HL-60 (cell line): ENCODE measurements at regions not wholly inside any gene's neighbourhood (a gene's known extent, or its start where the extent isn't known, plus 50 kb on each side); places are given as distances from the start of the nearest gene placed in this dataset.
A peak's percentile ranks its signal among the peaks of the same experiment; 100 is the strongest.

Experiments used
- DNase-seq, 2 experiments: peaks; one replicate each; pipeline ENCODE4 v3.0.0-alpha.2; 2010 to 2020; ENCODE audit warnings: low read depth in 1 of 2, low spot score in 1 of 2
- H3K27ac ChIP-seq: fragments of 250-450 bp; sonication (Bioruptor Pico); replicated peaks from 2 replicates; pipeline ENCODE4 v1.5.1; 2020; ENCODE audit warnings: mild to moderate bottlenecking, moderate library complexity
- H3K27me3 ChIP-seq: fragments of 250-450 bp; sonication (Bioruptor Pico); 2 replicates; pipeline ENCODE4 v1.5.1; 2021; ENCODE audit warnings: mild to moderate bottlenecking, moderate library complexity; ENCODE audit not compliant: insufficient read depth, poor library complexity, severe bottlenecking
- H3K4me3 ChIP-seq: replicated peaks from 2 replicates; pipeline ENCODE4 v1.5.1; 2011; ENCODE audit warnings: mild to moderate bottlenecking, control low read depth, low read length; ENCODE audit not compliant: insufficient read depth
- GABPA ChIP-seq: IDR thresholded peaks from 2 replicates; pipeline ENCODE4 v1.6.1; 2012; ENCODE audit warnings: low read depth
- POLR2AphosphoS5 ChIP-seq: IDR thresholded peaks from 2 replicates; pipeline ENCODE4 v1.6.1; 2012; ENCODE audit warnings: low read depth
- SPI1 ChIP-seq: IDR thresholded peaks from 2 replicates; pipeline ENCODE4 v1.6.1; 2012; ENCODE audit warnings: low read depth, mild to moderate bottlenecking, borderline replicate concordance
- TF ChIP-seq, protein P1 (sequence below): IDR thresholded peaks from 2 replicates; pipeline ENCODE4 v1.6.1; 2012; ENCODE audit warnings: low read depth; ENCODE audit not compliant: insufficient replicate concordance
- TF ChIP-seq, protein P2 (sequence below): IDR thresholded peaks from one replicate; pipeline ENCODE4 v1.5.1; 2011; ENCODE audit warnings: low read length, control low read depth, inconsistent platforms; ENCODE audit not compliant: insufficient read depth

DNA sequence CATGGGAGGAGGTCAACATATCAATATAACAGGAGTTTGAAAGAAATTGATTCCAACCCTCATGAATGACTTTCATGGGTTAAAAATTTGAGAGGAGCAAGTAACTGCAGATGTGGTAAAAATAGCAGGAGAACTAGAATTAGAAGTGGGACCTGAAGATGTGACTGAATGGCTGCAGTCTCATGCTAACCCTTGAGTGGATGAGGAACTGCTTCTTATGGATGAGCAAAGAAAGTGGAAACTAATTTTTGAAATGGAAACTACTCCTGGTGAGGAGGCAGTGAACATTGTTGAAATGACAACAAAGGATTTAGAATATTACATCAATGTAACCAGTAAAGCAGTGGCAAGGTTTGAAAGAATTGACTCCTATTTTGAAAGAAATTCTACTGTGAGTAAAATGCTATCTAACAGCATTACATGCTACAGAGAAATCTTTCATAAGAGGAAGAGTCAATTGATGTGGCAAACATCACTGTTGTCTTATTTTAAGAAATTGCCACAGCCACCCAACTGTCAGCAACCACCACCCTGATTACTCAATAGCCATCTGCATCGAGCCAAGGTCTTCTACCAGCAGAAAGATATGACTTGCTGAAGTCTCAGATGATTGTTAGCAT is 1683.2 kb downstream of the MAT2B start:
- peak overlapping the region; percentile 96 for H3K27ac ChIP-seq
- no peak overlapping the region for H3K4me3 ChIP-seq
- H3K27me3 ChIP-seq, result no peaks in the 10 kb centered on the region
- DNase-seq, result peak; percentile 94 to 97
- TF ChIP-seq, protein P1, sequence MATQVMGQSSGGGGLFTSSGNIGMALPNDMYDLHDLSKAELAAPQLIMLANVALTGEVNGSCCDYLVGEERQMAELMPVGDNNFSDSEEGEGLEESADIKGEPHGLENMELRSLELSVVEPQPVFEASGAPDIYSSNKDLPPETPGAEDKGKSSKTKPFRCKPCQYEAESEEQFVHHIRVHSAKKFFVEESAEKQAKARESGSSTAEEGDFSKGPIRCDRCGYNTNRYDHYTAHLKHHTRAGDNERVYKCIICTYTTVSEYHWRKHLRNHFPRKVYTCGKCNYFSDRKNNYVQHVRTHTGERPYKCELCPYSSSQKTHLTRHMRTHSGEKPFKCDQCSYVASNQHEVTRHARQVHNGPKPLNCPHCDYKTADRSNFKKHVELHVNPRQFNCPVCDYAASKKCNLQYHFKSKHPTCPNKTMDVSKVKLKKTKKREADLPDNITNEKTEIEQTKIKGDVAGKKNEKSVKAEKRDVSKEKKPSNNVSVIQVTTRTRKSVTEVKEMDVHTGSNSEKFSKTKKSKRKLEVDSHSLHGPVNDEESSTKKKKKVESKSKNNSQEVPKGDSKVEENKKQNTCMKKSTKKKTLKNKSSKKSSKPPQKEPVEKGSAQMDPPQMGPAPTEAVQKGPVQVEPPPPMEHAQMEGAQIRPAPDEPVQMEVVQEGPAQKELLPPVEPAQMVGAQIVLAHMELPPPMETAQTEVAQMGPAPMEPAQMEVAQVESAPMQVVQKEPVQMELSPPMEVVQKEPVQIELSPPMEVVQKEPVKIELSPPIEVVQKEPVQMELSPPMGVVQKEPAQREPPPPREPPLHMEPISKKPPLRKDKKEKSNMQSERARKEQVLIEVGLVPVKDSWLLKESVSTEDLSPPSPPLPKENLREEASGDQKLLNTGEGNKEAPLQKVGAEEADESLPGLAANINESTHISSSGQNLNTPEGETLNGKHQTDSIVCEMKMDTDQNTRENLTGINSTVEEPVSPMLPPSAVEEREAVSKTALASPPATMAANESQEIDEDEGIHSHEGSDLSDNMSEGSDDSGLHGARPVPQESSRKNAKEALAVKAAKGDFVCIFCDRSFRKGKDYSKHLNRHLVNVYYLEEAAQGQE, result peak; percentile 19
- TF ChIP-seq, protein P2, sequence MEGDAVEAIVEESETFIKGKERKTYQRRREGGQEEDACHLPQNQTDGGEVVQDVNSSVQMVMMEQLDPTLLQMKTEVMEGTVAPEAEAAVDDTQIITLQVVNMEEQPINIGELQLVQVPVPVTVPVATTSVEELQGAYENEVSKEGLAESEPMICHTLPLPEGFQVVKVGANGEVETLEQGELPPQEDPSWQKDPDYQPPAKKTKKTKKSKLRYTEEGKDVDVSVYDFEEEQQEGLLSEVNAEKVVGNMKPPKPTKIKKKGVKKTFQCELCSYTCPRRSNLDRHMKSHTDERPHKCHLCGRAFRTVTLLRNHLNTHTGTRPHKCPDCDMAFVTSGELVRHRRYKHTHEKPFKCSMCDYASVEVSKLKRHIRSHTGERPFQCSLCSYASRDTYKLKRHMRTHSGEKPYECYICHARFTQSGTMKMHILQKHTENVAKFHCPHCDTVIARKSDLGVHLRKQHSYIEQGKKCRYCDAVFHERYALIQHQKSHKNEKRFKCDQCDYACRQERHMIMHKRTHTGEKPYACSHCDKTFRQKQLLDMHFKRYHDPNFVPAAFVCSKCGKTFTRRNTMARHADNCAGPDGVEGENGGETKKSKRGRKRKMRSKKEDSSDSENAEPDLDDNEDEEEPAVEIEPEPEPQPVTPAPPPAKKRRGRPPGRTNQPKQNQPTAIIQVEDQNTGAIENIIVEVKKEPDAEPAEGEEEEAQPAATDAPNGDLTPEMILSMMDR, result no peak
- peak; percentile 78 for TF ChIP-seq SPI1
- TF ChIP-seq GABPA, result peak; percentile 27; the same call in 1 of the 2 replicates
- peak; percentile 87 for TF ChIP-seq POLR2AphosphoS5

DNA sequence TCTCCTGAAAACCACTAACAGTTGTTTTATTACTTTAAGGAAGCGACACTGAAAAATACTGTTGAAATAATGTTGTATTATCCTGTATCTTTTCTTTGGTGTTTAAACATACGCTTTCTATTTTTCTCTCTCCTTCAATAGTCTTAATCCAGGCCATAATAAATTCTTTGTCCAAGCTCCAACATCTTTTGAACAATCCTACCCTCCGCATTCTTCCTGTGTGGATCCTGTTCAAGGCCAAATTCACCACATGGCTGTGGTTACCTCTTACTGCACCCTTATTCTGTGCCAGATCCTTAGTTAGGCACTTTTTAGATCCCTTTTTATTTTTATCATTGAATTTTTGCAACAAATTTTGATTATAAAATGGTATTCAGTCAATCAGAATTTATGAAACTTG is 1691.5 kb downstream of the MAT2B start:
- no peak for DNase-seq
- TF ChIP-seq GABPA (no peak), POLR2AphosphoS5 (no peak), SPI1 (no peak)
- TF ChIP-seq, protein P1, result no peak
- TF ChIP-seq, protein P2, result no peak
- no peak overlapping the region for H3K27ac ChIP-seq
- H3K27me3 ChIP-seq, result no peaks in the 10 kb centered on the region
- no peak overlapping the region for H3K4me3 ChIP-seq

DNA sequence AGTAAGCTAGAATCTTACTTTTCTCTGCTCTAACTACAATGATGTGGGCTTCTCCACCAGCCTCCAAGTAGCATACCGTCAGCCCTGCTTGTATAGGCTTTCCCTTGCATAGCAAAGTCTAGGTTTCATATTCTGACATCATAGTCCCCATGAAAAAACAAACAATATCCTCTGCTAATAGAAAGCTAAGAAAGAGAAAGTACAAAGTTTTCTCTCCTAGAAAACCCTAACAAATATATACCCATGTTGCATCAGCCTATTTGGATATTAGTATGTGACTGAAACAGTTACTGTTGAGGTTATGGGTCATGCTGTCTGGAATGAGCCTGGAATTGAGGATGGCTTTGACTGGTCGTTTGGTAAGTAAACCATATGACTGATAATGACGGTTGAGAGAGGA is 1696.0 kb downstream of the MAT2B start:
- Histone ChIP-seq H3K4me3 (no peak overlapping the region), H3K27ac (peak overlapping the region; percentile 26), H3K27me3 (no peaks in the 10 kb centered on the region)
- TF ChIP-seq, protein P1, result no peak
- TF ChIP-seq GABPA (no peak), POLR2AphosphoS5 (no peak), SPI1 (no peak)
- TF ChIP-seq, protein P2, result no peak
- no peak for DNase-seq
